K562 (cell line): ENCODE measurements at regions not wholly inside any gene's neighbourhood (a gene's known extent, or its start where the extent isn't known, plus 50 kb on each side); places are given as distances from the start of the nearest gene placed in this dataset.

Experiments
- ATAC-seq: fragments of 200-7000 bp; cut with Tn5 transposase; 3 replicates; pipeline ENCODE4 v1.9.1; 2020; ENCODE audit warnings: moderate library complexity
- BruUV-seq: library from RNA; stranded (reverse); fragments of 400-500 nt; replicated peaks from 2 replicates; lab custom pipeline; 2021; lab: Mats Ljungman, UMichigan
- CTCF ChIA-PET: fragments of 300-600 bp; formaldehyde crosslinking; extraction: SDS; loops from one replicate; lab custom pipeline; 2021; ENCODE audit warnings: low intra/inter-chr PET ratio; lab: Yijun Ruan, JAX
- POLR2A ChIA-PET: fragments of 300-600, 350-650 bp; sonication (Branson Sonifier 250); formaldehyde crosslinking; extraction: SDS; loops from one replicate; lab custom pipeline; 2021; ENCODE audit warnings: antibody characterized with exemption, inconsistent platforms; lab: Yijun Ruan, JAX
- DNase-seq, 4 experiments: peaks; one replicate each; pipeline versions ENCODE4 v3.0.0 to v3.0.0-alpha.2; 2011 to 2018; ENCODE audit warnings: low spot score in 3 of 4, mixed read lengths in 3 of 4; ENCODE audit errors: extremely low read depth in 1 of 4
- FAIRE-seq: peaks from 2 replicates; lab custom pipeline; 2011; peaks lifted over from hg19 to GRCh38; lab: Jason Lieb, UNC
- H2AFZ ChIP-seq: 2 replicates; pipeline ENCODE4 v1.6.0; 2011; ENCODE audit warnings: low read depth, low read length, control low read depth, inconsistent platforms
- H3K27ac ChIP-seq: fragments of 200-600 bp; 3 replicates; pipeline ENCODE4 v1.8.0; 2011; ENCODE audit warnings: low read depth, mild to moderate bottlenecking, control low read depth, inconsistent platforms, low read length, moderate library complexity, mixed read lengths; ENCODE audit errors: extremely low read depth
- H3K27me3 ChIP-seq, 2 experiments: fragments of 300-600 bp in 1 of 2; 2 replicates in 1 of 2; 3 replicates in 1 of 2; pipeline versions ENCODE4 v1.6.0 to v1.8.0; 2011; ENCODE audit warnings: inconsistent platforms in 2 of 2, low read length in 2 of 2, mild to moderate bottlenecking in 1 of 2, mixed read lengths in 1 of 2, moderate library complexity in 1 of 2; ENCODE audit not compliant: control insufficient read depth in 2 of 2, insufficient read depth in 2 of 2
- H3K36me3 ChIP-seq: fragments of 300-600 bp; 3 replicates; pipeline ENCODE4 v1.8.0; 2011; ENCODE audit warnings: mild to moderate bottlenecking, low read length, inconsistent platforms; ENCODE audit not compliant: control insufficient read depth, insufficient read depth
- H3K4me1 ChIP-seq, 2 experiments: fragments of 200-600 bp in 1 of 2; replicated peaks in 1 of 2; 2 replicates in 1 of 2; 3 replicates in 1 of 2; pipeline versions ENCODE4 v1.5.1 to v1.8.0; 2011; ENCODE audit warnings: inconsistent platforms in 2 of 2, low read length in 2 of 2, mild to moderate bottlenecking in 1 of 2, mixed read lengths in 1 of 2, moderate library complexity in 1 of 2; ENCODE audit not compliant: control insufficient read depth in 2 of 2, insufficient read depth in 2 of 2
- H3K4me2 ChIP-seq: 2 replicates; pipeline ENCODE4 v1.6.1; 2011; ENCODE audit warnings: low read length, control low read depth, inconsistent platforms, mixed read lengths; ENCODE audit not compliant: insufficient read depth
- H3K4me3 ChIP-seq: fragments of 200-600 bp; sonication (generic), shearing (Covaris generic); 2 replicates; pipeline ENCODE4 v1.5.1; 2016; ENCODE audit warnings: control low read depth, inconsistent platforms
- H3K79me2 ChIP-seq: fragments of 200-600 bp; 3 replicates; pipeline ENCODE4 v1.8.0; 2011; ENCODE audit warnings: low read length, inconsistent platforms; ENCODE audit not compliant: control insufficient read depth, insufficient read depth
- H3K9ac ChIP-seq, 2 experiments: 2 replicates each; pipeline versions ENCODE4 v1.6.0 to v1.6.1; 2011; ENCODE audit warnings: low read depth in 2 of 2, low read length in 2 of 2, control low read depth in 1 of 2, inconsistent platforms in 1 of 2, mild to moderate bottlenecking in 1 of 2, mixed read lengths in 1 of 2; ENCODE audit not compliant: insufficient read depth in 1 of 2
- H3K9me1 ChIP-seq: one replicate; pipeline ENCODE4 v1.6.0; 2011; ENCODE audit warnings: inconsistent platforms, mild to moderate bottlenecking, low read length, moderate library complexity; ENCODE audit not compliant: control insufficient read depth, insufficient read depth
- H3K9me3 ChIP-seq: replicated peaks from 2 replicates; pipeline ENCODE4 v1.5.1; 2011; ENCODE audit warnings: low read depth, low read length, inconsistent platforms; ENCODE audit not compliant: control insufficient read depth, insufficient read depth
- H4K20me1 ChIP-seq: replicated peaks from 2 replicates; pipeline ENCODE4 v1.6.1; 2011; ENCODE audit warnings: low read length, inconsistent platforms, mixed read lengths; ENCODE audit not compliant: control insufficient read depth, insufficient read depth
- BDP1 ChIP-seq: IDR thresholded peaks from 3 replicates; pipeline ENCODE4 v1.6.1; 2011; ENCODE audit not compliant: insufficient read length, insufficient read depth
- CHCHD3 ChIP-seq: fragments of 250-450 bp; sonication (Bioruptor Pico); IDR thresholded peaks from 2 replicates; pipeline ENCODE4 v2.1.2; 2022; ENCODE audit warnings: mild to moderate bottlenecking
- CREB3 ChIP-seq: fragments of 450-650 bp; conservative IDR thresholded peaks from 2 replicates; pipeline ENCODE4 v1.6.1; 2016; ENCODE audit warnings: missing genetic modification characterization, low read depth, mild to moderate bottlenecking, missing compliant biosample characterization, moderate library complexity
- CSDE1 ChIP-seq, 2 experiments: fragments of 450-650 bp; IDR thresholded peaks; 2 replicates each; pipeline ENCODE4 v1.6.1; 2016; ENCODE audit warnings: mild to moderate bottlenecking in 1 of 2
- HCFC1 ChIP-seq: IDR thresholded peaks from 2 replicates; pipeline ENCODE4 v1.6.1; 2012; ENCODE audit warnings: low read depth, low read length, improper control_type of control experiment
- HIVEP1 ChIP-seq: fragments of 250-450 bp; sonication (Bioruptor Pico); IDR thresholded peaks from 2 replicates; pipeline ENCODE4 v1.4.0; 2020; ENCODE audit warnings: mild to moderate bottlenecking
- MBD1 ChIP-seq: fragments of 250-450 bp; sonication (Bioruptor Pico); IDR thresholded peaks from 2 replicates; pipeline ENCODE4 v1.8.0; 2022; ENCODE audit warnings: inconsistent platforms
- MEIS2 ChIP-seq: fragments of 450-650 bp; IDR thresholded peaks from 2 replicates; pipeline ENCODE4 v1.6.1; 2014; ENCODE audit warnings: mild to moderate bottlenecking; ENCODE audit not compliant: partially characterized antibody
- NRF1 ChIP-seq, 2 experiments: fragments of 450-650 bp; IDR thresholded peaks in 1 of 2; conservative IDR thresholded peaks in 1 of 2; 2 replicates each; pipeline ENCODE4 v1.6.1; 2014; ENCODE audit warnings: mild to moderate bottlenecking in 2 of 2
- PML ChIP-seq: IDR thresholded peaks from 2 replicates; pipeline ENCODE4 v1.6.1; 2012; ENCODE audit warnings: low read length, inconsistent platforms
- PURB ChIP-seq: sonication (generic); formaldehyde crosslinking; IDR thresholded peaks from 2 replicates; pipeline ENCODE4 v1.9.0; 2021; ENCODE audit warnings: low read depth, mild to moderate bottlenecking, missing genetic modification reagents
- SUPT5H ChIP-seq: fragments of 450-650 bp; IDR thresholded peaks from 2 replicates; pipeline ENCODE4 v1.6.1; 2016
- TAF15 ChIP-seq: fragments of 200-400 bp; formaldehyde crosslinking; IDR thresholded peaks from 2 replicates; pipeline ENCODE4 v1.6.1; 2017; ENCODE audit warnings: mild to moderate bottlenecking, low read depth, low read length, moderate library complexity
- TRIM28 ChIP-seq: fragments of 450-650 bp; IDR thresholded peaks from 2 replicates; pipeline ENCODE4 v1.6.1; 2017
- VEZF1 ChIP-seq: fragments of 200-800 bp; sonication (Bioruptor generic); IDR thresholded peaks from 2 replicates; pipeline ENCODE4 v1.6.1; 2017; ENCODE audit warnings: missing genetic modification characterization, missing compliant biosample characterization
- ZBED1 ChIP-seq: IDR thresholded peaks from 2 replicates; pipeline ENCODE4 v1.6.1; 2014
- WGBS: fragments of 100-300 bp; shearing (Covaris generic); methylation state at CpG from one replicate; pipeline ENCODE4 v1.1.6; 2016; ENCODE audit warnings: low coverage, mixed read lengths; ENCODE audit not compliant: insufficient coverage; ENCODE audit errors: missing lambda C conversion rate; 5-methylcytosine and 5-hydroxymethylcytosine counted together
- in situ Hi-C: fragments of 300-500 bp; cut with MboI; formaldehyde crosslinking; loops from 4 replicates; pipeline ENCODE4 v1.15.0; 2018; ENCODE audit warnings: inconsistent platforms, mixed read lengths
- intact Hi-C: fragments of 100-400 bp; cut with micrococcal nuclease; formaldehyde crosslinking; loops from 2 replicates; pipeline ENCODE4 v1.14.2; 2022
- TF ChIP-seq, protein P1 (sequence below): fragments of 450-650 bp; conservative IDR thresholded peaks from 2 replicates; pipeline ENCODE4 v1.6.1; 2016; ENCODE audit warnings: missing genetic modification characterization, low read depth, mild to moderate bottlenecking, control low read depth, missing compliant biosample characterization
- TF ChIP-seq, protein P2 (sequence below): fragments of 250-450 bp; sonication (Bioruptor Pico); IDR thresholded peaks from 2 replicates; pipeline ENCODE4 v1.8.0; 2021; ENCODE audit warnings: mild to moderate bottlenecking, moderate library complexity

DNA sequence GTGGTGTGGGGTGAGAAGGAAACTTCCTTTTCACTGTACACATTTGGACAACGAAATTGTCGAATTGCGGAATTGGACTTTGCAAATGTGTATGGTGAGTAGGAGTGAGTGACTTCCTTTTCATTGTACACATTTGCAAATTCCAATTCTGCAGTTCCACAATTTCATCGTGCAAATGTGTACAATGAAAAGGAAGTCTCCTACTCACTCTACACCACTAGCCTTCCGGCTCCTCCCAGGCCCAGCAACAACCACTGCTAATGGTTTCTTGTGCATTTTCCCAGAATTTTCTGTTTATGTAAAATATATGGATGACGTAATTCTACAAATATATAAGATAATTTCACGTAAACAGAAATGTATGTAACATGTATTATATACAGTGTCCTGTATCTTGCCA is 118.5 kb downstream of the ARL4A start:
- Histone ChIP-seq H3K4me3 (no peak overlapping the region), H4K20me1 (no peaks in the 10 kb centered on the region), H2AFZ (peak overlapping the region; percentile 88), H3K4me1 (peaks cover 0 to 31% of the 10 kb centered on the region in 2 experiments; a peak in 4 of 5 replicates), H3K27ac (peak overlapping the region; percentile 18), H3K9me3 (no peaks in the 10 kb centered on the region), H3K9me1 (no peaks in the 10 kb centered on the region), H3K4me2 (0 out of 2 replicates have a peak overlapping the region, but pooled peaks have one; percentile 0), H3K36me3 (no peaks in the 10 kb centered on the region; the same call in 2 of the 3 replicates), H3K9ac (no peak overlapping the region), H3K27me3 (no peaks in the 10 kb centered on the region), H3K79me2 (no peaks in the 10 kb centered on the region)
- FAIRE-seq (no peak), DNase-seq (peak in 1 of 4 experiments; percentile 37), ATAC-seq (peak; percentile 76)
- POLR2A ChIA-PET, result interaction anchor here (0.5 kb wide), 1 partner anchor 595 kb away, joined by 3 read pairs; the partner anchor contains the start of gene TMEM106B
- in situ Hi-C loops, result no loop called here
- intact Hi-C loops, result no loop called here
- BruUV-seq, result no TSS peak
- CTCF ChIA-PET, result no interaction called here
- 33% methylated on average over 7 of the region's 7 CpGs for WGBS
- TF ChIP-seq NRF1 (conservative IDR thresholded peaks at IDR 0.05 in 1 of 2, IDR thresholded peaks at IDR 0.05 in 1 of 2) (no peak), VEZF1 (CRISPR knock-in tag) (no peak), SUPT5H (no peak), PML (no peak), BDP1 (no peak), HIVEP1 (CRISPR knock-in tag) (no peak), ZBED1 (no peak), MBD1 (0 out of 2 replicates have a peak, but pooled peaks have one; percentile 5), PURB (no peak), MEIS2 (no peak), CHCHD3 (CRISPR knock-in tag) (no peak), HCFC1 (no peak), TAF15 (no peak), TRIM28 (0 out of 2 replicates have a peak, but pooled peaks have one; percentile 15), CSDE1 (IDR thresholded peaks at IDR 0.05) (no peak), CREB3 (tag) (no peak)
- TF ChIP-seq, protein P1, sequence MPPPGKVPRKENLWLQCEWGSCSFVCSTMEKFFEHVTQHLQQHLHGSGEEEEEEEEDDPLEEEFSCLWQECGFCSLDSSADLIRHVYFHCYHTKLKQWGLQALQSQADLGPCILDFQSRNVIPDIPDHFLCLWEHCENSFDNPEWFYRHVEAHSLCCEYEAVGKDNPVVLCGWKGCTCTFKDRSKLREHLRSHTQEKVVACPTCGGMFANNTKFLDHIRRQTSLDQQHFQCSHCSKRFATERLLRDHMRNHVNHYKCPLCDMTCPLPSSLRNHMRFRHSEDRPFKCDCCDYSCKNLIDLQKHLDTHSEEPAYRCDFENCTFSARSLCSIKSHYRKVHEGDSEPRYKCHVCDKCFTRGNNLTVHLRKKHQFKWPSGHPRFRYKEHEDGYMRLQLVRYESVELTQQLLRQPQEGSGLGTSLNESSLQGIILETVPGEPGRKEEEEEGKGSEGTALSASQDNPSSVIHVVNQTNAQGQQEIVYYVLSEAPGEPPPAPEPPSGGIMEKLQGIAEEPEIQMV (tag), result no peak
- TF ChIP-seq, protein P2, sequence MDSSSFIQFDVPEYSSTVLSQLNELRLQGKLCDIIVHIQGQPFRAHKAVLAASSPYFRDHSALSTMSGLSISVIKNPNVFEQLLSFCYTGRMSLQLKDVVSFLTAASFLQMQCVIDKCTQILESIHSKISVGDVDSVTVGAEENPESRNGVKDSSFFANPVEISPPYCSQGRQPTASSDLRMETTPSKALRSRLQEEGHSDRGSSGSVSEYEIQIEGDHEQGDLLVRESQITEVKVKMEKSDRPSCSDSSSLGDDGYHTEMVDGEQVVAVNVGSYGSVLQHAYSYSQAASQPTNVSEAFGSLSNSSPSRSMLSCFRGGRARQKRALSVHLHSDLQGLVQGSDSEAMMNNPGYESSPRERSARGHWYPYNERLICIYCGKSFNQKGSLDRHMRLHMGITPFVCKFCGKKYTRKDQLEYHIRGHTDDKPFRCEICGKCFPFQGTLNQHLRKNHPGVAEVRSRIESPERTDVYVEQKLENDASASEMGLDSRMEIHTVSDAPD (CRISPR knock-in tag), result no peak
